Progenitor cell of endocrine pancreas (in vitro differentiated cells): ENCODE measurements at regions not wholly inside any gene's neighbourhood (a gene's known extent, or its start where the extent isn't known, plus 50 kb on each side); places are given as distances from the start of the nearest gene placed in this dataset.

Source experiments
- DNase-seq: peaks from one replicate; pipeline ENCODE4 v3.0.0; 2021; ENCODE audit warnings: low spot score; ENCODE audit not compliant: unreplicated experiment
- H3K27ac Mint-ChIP-seq: 2 replicates; pipeline ENCODE4 v1.8.0; 2021; ENCODE audit warnings: mild to moderate bottlenecking, moderate library complexity, mixed read lengths
- H3K27me3 Mint-ChIP-seq: 2 replicates; pipeline ENCODE4 v1.8.0; 2021; ENCODE audit warnings: mixed read lengths
- H3K36me3 Mint-ChIP-seq: 2 replicates; pipeline ENCODE4 v1.8.0; 2022; ENCODE audit warnings: mixed read lengths; ENCODE audit not compliant: insufficient read depth
- H3K4me1 Mint-ChIP-seq: 2 replicates; pipeline ENCODE4 v1.8.0; 2021; ENCODE audit warnings: low read depth, mixed read lengths
- H3K4me3 Mint-ChIP-seq: 2 replicates; pipeline ENCODE4 v1.8.0; 2021; ENCODE audit warnings: low read depth, mild to moderate bottlenecking, moderate library complexity, mixed read lengths
- H3K9me3 Mint-ChIP-seq: 2 replicates; pipeline ENCODE4 v1.8.0; 2021; ENCODE audit warnings: low read depth, mixed read lengths
- TF ChIP-seq, protein P1 (sequence below): fragments of 200-600 bp; sonication (generic); IDR thresholded peaks from one replicate; pipeline ENCODE4 v1.5.0; 2021; ENCODE audit warnings: antibody characterized with exemption, mild to moderate bottlenecking; ENCODE audit not compliant: unreplicated experiment

- no peak overlapping the region for H3K4me3 Mint-ChIP-seq
These were observed 316.3 kb downstream of the TBC1D4 start for GRCh38 chr13:75165543-75166230.

GRCh38 chr13:75161804-75162203 is 320.2 kb downstream of the TBC1D4 start:
- Mint-ChIP-seq H3K36me3 (no peaks in the 10 kb centered on the region), H3K27ac (no peak overlapping the region), H3K4me3 (no peak overlapping the region), H3K4me1 (no peaks in the 10 kb centered on the region), H3K27me3 (no peaks in the 10 kb centered on the region), H3K9me3 (peaks cover 5% of the 10 kb centered on the region)
- DNase-seq = no peak
- TF ChIP-seq, protein P1, sequence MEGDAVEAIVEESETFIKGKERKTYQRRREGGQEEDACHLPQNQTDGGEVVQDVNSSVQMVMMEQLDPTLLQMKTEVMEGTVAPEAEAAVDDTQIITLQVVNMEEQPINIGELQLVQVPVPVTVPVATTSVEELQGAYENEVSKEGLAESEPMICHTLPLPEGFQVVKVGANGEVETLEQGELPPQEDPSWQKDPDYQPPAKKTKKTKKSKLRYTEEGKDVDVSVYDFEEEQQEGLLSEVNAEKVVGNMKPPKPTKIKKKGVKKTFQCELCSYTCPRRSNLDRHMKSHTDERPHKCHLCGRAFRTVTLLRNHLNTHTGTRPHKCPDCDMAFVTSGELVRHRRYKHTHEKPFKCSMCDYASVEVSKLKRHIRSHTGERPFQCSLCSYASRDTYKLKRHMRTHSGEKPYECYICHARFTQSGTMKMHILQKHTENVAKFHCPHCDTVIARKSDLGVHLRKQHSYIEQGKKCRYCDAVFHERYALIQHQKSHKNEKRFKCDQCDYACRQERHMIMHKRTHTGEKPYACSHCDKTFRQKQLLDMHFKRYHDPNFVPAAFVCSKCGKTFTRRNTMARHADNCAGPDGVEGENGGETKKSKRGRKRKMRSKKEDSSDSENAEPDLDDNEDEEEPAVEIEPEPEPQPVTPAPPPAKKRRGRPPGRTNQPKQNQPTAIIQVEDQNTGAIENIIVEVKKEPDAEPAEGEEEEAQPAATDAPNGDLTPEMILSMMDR = no peak

More at GRCh38 chr13:75165543-75166230, 316.3 kb downstream of the TBC1D4 start:
- no peaks in the 10 kb centered on the region for H3K36me3 Mint-ChIP-seq
- TF ChIP-seq, protein P1 = no peak
- H3K4me1 Mint-ChIP-seq = no peaks in the 10 kb centered on the region
- H3K9me3 Mint-ChIP-seq = no peaks in the 10 kb centered on the region
- H3K27ac Mint-ChIP-seq = no peak overlapping the region
- H3K27me3 Mint-ChIP-seq = no peaks in the 10 kb centered on the region
- DNase-seq = no peak

- H3K9me3 Mint-ChIP-seq = peaks cover 12% of the 10 kb centered on the region
- DNase-seq = no peak
- TF ChIP-seq, protein P1 = no peak
- no peak overlapping the region for H3K27ac Mint-ChIP-seq
- no peaks in the 10 kb centered on the region for H3K27me3 Mint-ChIP-seq
- H3K4me3 Mint-ChIP-seq = no peak overlapping the region
- H3K4me1 Mint-ChIP-seq = no peaks in the 10 kb centered on the region
- no peaks in the 10 kb centered on the region for H3K36me3 Mint-ChIP-seq
These were observed 321.0 kb downstream of the TBC1D4 start for GRCh38 chr13:75160984-75161383.

DNA sequence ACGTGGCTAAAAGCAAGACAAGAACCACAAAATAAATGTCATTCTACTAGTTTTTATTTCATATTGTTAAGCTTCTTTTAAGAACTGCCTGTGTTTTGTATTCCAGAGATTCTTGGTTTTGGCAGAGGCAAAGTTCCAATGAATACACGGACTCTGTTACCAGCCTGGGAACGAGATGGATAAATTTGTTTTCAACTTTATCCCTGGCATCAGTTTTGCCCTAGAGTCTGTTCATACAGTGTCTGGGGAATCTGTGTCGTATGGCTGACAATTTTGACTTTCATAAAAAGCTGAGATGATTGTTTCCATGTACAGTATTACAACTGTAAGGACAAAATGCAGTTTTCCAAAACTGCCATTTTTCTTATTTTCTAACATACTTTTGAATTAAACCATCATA is 327.6 kb downstream of the TBC1D4 start:
- no peak overlapping the region for H3K4me3 Mint-ChIP-seq
- TF ChIP-seq, protein P1 = no peak
- no peak for DNase-seq
- H3K27ac Mint-ChIP-seq = no peak overlapping the region
- H3K9me3 Mint-ChIP-seq = peaks cover 20% of the 10 kb centered on the region
- peaks cover 1% of the 10 kb centered on the region for H3K27me3 Mint-ChIP-seq
- peaks cover 1% of the 10 kb centered on the region for H3K36me3 Mint-ChIP-seq
- H3K4me1 Mint-ChIP-seq = no peaks in the 10 kb centered on the region

- H3K4me1 Mint-ChIP-seq = no peaks in the 10 kb centered on the region
- DNase-seq = no peak
- H3K4me3 Mint-ChIP-seq = no peak overlapping the region
- peaks cover 20% of the 10 kb centered on the region for H3K9me3 Mint-ChIP-seq
- peaks cover 6% of the 10 kb centered on the region for H3K27me3 Mint-ChIP-seq
- TF ChIP-seq, protein P1 = no peak
- no peak overlapping the region for H3K27ac Mint-ChIP-seq
- peaks cover 1% of the 10 kb centered on the region for H3K36me3 Mint-ChIP-seq
These were observed 328.1 kb downstream of the TBC1D4 start for GRCh38 chr13:75153834-75154233.
